ENCODE measurements at regions not wholly inside any gene's neighbourhood (a gene's known extent, or its start where the extent isn't known, plus 50 kb on each side); places are given as distances from the start of the nearest gene placed in this dataset.
A peak's percentile ranks its signal among the peaks of the same experiment; 100 is the strongest.

DNA sequence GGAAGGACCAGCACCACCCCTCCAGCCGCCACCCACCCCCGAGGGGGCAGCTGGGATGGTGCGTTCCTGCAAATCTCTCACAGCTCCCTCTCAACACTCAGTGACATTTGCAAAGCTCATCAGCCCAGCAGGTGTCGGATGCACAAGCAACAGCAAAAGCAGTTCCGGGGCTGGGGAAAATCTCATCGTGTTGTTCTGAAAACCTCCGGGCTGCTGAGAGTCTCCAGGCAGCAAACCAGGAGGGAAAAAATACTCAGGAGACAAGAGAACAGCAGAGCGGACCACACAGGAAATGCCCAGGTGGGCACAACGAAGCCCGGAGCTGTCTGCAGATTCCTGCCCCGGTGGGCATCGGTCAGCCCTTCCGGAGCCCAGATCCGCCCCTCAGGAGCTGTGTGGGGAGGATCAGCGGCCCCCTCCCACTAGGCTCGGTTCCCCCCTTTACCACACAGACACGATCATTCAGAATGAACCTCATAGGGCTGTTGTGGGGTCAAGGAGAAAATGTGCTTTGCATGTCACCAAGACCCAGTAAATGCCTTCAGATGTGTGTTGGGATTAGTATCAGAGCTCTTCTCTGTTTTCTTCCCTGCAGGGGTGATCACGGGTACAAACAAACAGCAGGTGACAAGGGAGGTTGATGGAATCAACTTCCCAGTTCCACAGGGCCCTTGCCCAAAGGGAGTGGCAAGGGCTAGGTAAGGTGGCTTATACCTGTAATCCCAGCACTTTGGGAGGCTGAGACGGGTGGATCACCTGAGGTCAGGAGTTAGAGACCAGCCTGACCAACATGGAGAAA is 127.0 kb upstream of the TIAM1 start:
- no peaks in the 10 kb centered on the region for H3K9me3 Mint-ChIP-seq
- no peak overlapping the region for H3K27ac Mint-ChIP-seq
- DNase-seq (ENCODE audit: low spot score), result no peak
- no peaks in the 10 kb centered on the region for H3K27me3 Mint-ChIP-seq (ENCODE audit: low read depth)
- H3K36me3 Mint-ChIP-seq (ENCODE audit: low read depth), result no peaks in the 10 kb centered on the region
- H3K4me3 Mint-ChIP-seq, result no peak overlapping the region
- H3K4me1 Mint-ChIP-seq (ENCODE audit: low read depth), result no peaks in the 10 kb centered on the region

DNA sequence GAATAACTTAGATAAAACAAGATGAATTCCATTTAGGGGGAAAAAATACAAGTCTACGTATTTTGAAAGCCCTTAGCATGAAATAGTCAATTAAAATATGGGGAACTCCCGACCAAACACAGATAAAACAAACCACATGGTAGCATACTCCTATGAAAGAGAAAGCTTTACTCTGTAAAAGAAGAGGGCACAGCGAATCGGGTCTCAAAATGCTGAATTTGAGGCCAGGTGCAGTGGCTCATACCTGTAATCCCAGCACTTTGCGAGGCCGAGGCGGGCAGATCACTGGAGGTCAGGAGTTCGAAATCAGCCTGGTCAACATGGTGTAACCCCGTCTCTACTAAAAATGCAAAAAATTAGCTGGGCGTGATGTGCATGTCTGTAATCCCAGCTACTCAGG is 116.9 kb upstream of the TIAM1 start:
- H3K4me3 Mint-ChIP-seq, result no peak overlapping the region
- H3K4me1 Mint-ChIP-seq (ENCODE audit: low read depth), result peaks cover 3% of the 10 kb centered on the region
- no peaks in the 10 kb centered on the region for H3K36me3 Mint-ChIP-seq (ENCODE audit: low read depth)
- no peaks in the 10 kb centered on the region for H3K9me3 Mint-ChIP-seq
- no peak for DNase-seq (ENCODE audit: low spot score)
- no peak overlapping the region for H3K27ac Mint-ChIP-seq
- peaks cover 5% of the 10 kb centered on the region for H3K27me3 Mint-ChIP-seq (ENCODE audit: low read depth)

DNA sequence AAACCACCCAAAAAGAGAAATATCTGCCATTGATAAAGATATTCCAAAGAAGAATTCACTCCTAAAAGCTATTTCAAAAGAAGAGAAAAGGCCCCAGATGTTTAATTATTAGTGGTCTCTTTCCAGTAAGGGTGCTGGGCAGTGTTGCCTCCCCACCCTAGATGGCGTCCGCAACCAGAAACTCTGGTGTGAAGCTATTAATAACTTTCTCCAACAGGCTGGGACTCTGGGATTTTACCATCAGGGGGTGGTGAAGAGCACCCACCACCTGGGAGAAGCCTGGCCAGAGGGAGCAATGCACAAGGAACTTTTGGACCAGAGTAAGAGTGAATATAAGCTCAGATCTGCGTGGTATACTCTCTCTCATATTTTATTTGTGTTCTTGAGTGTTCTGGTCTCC is 115.4 kb upstream of the TIAM1 start:
- Mint-ChIP-seq H3K9me3 (no peaks in the 10 kb centered on the region), H3K27me3 (ENCODE audit: low read depth) (peaks cover 11% of the 10 kb centered on the region), H3K36me3 (ENCODE audit: low read depth) (no peaks in the 10 kb centered on the region), H3K4me3 (no peak overlapping the region), H3K27ac (no peak overlapping the region), H3K4me1 (ENCODE audit: low read depth) (peaks cover 3% of the 10 kb centered on the region)
- no peak for DNase-seq (ENCODE audit: low spot score)

DNA sequence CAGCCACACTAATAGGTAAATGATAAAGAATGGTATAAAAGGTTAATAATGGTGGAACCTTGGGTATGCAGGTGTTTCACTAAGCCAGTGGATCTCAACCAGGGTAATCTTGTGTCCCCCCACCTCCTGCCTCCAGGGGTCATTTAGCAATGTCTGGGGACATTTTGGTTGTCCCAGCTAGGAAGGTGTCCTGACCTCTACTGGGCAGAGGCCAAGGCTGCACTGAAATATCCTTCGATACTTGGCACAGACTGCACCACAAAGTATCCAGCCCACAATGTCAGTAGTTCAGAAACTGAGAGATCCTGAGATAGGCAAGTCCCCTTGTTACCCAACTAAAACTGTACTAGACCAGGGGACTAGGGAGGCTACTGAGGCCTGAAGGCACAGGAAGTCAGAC is 113.6 kb upstream of the TIAM1 start:
- peaks cover 3% of the 10 kb centered on the region for H3K4me1 Mint-ChIP-seq (ENCODE audit: low read depth)
- H3K4me3 Mint-ChIP-seq, result no peak overlapping the region
- DNase-seq (ENCODE audit: low spot score), result no peak
- H3K27me3 Mint-ChIP-seq (ENCODE audit: low read depth), result peaks cover 18% of the 10 kb centered on the region
- H3K36me3 Mint-ChIP-seq (ENCODE audit: low read depth), result no peaks in the 10 kb centered on the region
- H3K27ac Mint-ChIP-seq, result no peak overlapping the region
- H3K9me3 Mint-ChIP-seq, result peaks cover 2% of the 10 kb centered on the region

DNA sequence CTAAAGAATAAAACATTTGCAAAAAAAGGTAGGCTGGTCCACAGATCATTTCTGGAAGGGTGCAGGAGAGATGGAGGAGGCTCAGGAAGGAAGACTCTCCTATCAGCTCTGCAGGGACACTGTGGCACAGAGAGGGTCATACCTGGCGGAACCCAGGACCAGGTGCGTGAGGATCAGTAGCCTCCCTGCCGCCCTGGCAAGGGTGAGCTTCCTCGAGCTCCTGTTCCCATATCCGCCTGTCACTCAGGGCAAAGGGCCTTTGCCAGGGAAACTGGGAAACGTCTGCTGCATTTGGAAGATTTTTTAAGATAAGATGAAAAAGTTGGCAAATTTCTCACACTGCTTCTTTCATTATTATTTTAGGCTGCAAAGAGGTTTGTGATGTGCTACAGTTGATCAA is 112.1 kb upstream of the TIAM1 start:
- H3K36me3 Mint-ChIP-seq (ENCODE audit: low read depth), result no peaks in the 10 kb centered on the region
- peaks cover 5% of the 10 kb centered on the region for H3K4me1 Mint-ChIP-seq (ENCODE audit: low read depth)
- H3K27ac Mint-ChIP-seq, result no peak overlapping the region
- no peak for DNase-seq (ENCODE audit: low spot score)
- H3K9me3 Mint-ChIP-seq, result peaks cover 3% of the 10 kb centered on the region
- H3K27me3 Mint-ChIP-seq (ENCODE audit: low read depth), result peaks cover 19% of the 10 kb centered on the region
- no peak overlapping the region for H3K4me3 Mint-ChIP-seq

DNA sequence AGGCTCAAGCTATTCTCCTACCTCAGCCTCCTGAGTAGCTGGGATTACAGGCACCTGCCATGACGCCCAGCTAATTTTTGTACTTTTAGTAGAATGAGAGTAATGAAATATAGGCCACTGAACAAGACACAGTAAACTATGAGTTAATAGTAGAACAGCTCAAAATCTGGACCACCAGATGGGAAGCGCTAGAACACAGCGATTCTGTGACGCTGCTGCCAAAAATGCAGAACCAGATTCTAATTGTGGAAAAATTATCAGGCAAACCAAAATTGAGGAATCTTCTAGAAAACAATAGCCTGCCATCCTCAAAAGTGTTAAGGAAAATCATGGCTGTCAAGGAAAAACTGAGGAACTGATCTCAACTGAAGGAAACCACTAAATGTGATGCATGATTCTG is 111.4 kb upstream of the TIAM1 start:
- no peak overlapping the region for H3K27ac Mint-ChIP-seq
- no peak for DNase-seq (ENCODE audit: low spot score)
- peaks cover 2% of the 10 kb centered on the region for H3K4me1 Mint-ChIP-seq (ENCODE audit: low read depth)
- H3K4me3 Mint-ChIP-seq, result no peak overlapping the region
- no peaks in the 10 kb centered on the region for H3K36me3 Mint-ChIP-seq (ENCODE audit: low read depth)
- H3K27me3 Mint-ChIP-seq (ENCODE audit: low read depth), result peaks cover 19% of the 10 kb centered on the region
- peaks cover 3% of the 10 kb centered on the region for H3K9me3 Mint-ChIP-seq

DNA sequence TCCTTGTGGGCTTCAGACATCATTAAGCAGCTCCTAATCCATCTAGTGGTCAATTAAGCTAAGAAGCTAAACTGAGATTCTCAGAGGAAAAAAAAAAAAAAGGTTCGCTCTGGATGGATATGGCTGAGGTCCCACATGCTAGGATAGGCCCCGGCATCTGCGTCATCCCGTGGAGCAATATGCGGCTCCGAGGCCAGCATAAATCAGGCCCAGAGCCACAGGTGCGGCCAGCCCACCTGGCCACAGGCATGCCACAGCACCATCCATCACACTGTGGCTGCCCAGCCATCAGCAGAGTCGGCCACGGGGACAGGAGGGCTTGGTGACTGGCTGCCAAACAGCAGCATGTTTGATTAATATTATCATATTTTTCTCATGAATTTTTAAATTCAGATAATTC is 106.9 kb upstream of the TIAM1 start:
- peaks cover 2% of the 10 kb centered on the region for H3K36me3 Mint-ChIP-seq (ENCODE audit: low read depth)
- no peak overlapping the region for H3K4me3 Mint-ChIP-seq

DNA sequence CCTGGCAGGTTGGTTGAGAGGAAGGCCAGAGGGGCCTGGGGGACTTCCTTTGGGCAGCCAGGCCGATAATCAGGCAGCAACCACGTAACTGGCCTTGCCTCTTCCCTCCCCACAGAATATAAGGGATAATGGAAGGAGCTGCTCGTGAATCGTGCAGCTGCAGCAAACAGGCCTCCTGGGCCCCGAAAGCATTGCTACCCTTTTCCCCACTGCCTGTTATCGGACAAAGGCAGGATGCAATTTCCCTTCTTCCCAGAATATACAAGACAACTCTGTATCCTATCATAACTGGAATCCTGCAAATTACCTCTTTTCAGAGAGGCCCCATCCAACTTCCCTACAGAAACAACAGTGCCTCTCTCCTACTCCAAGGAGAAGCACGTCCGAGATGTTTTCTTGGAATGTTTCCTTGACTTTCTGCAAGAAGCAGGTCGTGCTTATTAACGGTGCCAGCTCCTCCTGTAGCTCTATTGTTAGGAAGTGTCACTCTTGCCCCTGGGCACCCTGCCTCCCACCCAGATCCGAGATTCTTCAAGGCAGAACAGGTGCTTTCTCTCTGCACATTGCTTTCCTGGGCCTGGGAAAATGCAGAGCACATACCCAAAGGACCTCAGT is 106.0 kb upstream of the TIAM1 start:
- Mint-ChIP-seq H3K27ac (no peak overlapping the region), H3K4me3 (no peak overlapping the region), H3K27me3 (ENCODE audit: low read depth) (peaks cover 9% of the 10 kb centered on the region), H3K36me3 (ENCODE audit: low read depth) (peaks cover 2% of the 10 kb centered on the region), H3K4me1 (ENCODE audit: low read depth) (peaks cover 26% of the 10 kb centered on the region), H3K9me3 (peaks cover 3% of the 10 kb centered on the region)
- DNase-seq (ENCODE audit: low spot score), result no peak

More for the DNA sequence above, 106.9 kb upstream of the TIAM1 start:
- Mint-ChIP-seq H3K27me3 (ENCODE audit: low read depth) (peaks cover 14% of the 10 kb centered on the region), H3K9me3 (peaks cover 3% of the 10 kb centered on the region), H3K27ac (no peak overlapping the region), H3K4me1 (ENCODE audit: low read depth) (peaks cover 21% of the 10 kb centered on the region)
- DNase-seq (ENCODE audit: low spot score), result no peak

DNA sequence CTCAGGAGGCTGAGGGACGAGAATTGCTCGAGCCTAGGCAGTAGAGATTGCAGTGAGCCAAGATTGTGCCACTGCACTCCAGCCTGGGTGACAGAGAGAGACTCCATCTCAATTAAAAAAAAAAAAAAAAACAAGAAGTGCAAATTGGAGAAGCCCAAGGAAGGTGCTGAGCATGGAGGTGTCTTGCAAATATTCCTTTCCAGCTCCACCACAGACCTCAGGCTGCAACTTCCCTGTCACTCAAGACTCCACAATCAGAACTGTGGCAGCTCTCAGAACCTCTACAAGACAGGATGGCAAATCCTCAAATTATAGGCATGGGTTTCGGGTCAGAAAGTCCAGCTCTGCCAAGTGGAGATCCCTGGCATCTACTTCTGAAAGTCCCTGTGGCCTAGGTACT is 104.4 kb upstream of the TIAM1 start:
- H3K27ac Mint-ChIP-seq, result no peak overlapping the region
- no peak overlapping the region for H3K4me3 Mint-ChIP-seq
- H3K36me3 Mint-ChIP-seq (ENCODE audit: low read depth), result peaks cover 4% of the 10 kb centered on the region
- H3K27me3 Mint-ChIP-seq (ENCODE audit: low read depth), result peaks cover 3% of the 10 kb centered on the region
- H3K9me3 Mint-ChIP-seq, result peaks cover 3% of the 10 kb centered on the region
- H3K4me1 Mint-ChIP-seq (ENCODE audit: low read depth), result peaks cover 26% of the 10 kb centered on the region
- DNase-seq (ENCODE audit: low spot score), result no peak

DNA sequence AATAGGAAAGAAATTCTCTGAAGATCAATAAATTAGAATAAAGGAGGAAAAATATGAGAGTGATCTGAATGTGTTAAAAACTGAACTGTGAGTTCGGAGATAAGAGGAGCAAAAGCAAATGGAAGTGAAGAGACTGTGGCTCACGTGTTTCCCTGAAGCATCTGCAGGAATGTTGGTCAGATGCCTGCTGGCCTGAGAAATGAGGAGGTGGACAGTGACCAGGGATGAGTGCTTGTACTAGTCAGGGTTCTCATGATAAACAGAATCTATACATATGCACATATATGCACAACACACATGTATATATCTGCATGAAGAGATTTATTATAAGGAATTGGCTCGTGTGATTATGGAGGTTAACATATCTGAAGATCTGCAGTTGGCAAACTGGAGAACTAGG is 103.4 kb upstream of the TIAM1 start:
- Mint-ChIP-seq H3K4me1 (ENCODE audit: low read depth) (peaks cover 28% of the 10 kb centered on the region), H3K27me3 (ENCODE audit: low read depth) (peaks cover 2% of the 10 kb centered on the region), H3K36me3 (ENCODE audit: low read depth) (peaks cover 7% of the 10 kb centered on the region), H3K27ac (no peak overlapping the region), H3K4me3 (no peak overlapping the region), H3K9me3 (peaks cover 4% of the 10 kb centered on the region)
- no peak for DNase-seq (ENCODE audit: low spot score)

DNA sequence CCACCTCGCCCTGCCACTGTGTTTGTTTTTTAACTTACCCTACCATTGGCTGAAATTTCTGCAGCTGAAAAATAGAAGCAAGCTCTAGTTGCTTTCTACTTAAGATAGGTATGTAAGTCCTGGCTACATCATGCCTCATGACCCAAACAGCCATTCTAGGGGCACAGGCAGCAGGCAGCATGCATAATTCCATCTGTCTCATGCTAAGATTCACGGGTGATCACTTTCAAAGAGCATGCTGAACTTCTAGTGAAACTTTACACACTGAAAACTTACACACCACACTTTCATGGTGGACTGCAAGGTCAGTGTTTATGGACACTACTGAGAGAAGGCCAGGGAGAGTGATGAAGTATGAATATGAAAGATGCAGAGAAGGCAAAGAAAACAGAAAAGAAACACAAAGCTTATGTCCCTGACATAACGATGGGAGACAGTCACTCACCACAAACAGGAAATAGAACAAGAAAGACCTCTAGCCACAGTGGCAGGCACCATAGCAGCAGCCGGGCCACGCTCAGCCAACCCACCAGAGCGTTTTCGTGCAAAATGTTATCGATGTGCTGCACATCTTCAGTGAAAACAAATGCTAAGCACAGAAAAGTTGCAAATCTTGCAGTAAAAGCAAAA is 102.3 kb upstream of the TIAM1 start:
- Mint-ChIP-seq H3K36me3 (ENCODE audit: low read depth) (peaks cover 9% of the 10 kb centered on the region), H3K4me3 (peak overlapping the region; percentile 79), H3K4me1 (ENCODE audit: low read depth) (peaks cover 27% of the 10 kb centered on the region), H3K27ac (peak overlapping the region; percentile 78), H3K9me3 (peaks cover 10% of the 10 kb centered on the region), H3K27me3 (ENCODE audit: low read depth) (peaks cover 2% of the 10 kb centered on the region)
- DNase-seq (ENCODE audit: low spot score), result peak; percentile 13

DNA sequence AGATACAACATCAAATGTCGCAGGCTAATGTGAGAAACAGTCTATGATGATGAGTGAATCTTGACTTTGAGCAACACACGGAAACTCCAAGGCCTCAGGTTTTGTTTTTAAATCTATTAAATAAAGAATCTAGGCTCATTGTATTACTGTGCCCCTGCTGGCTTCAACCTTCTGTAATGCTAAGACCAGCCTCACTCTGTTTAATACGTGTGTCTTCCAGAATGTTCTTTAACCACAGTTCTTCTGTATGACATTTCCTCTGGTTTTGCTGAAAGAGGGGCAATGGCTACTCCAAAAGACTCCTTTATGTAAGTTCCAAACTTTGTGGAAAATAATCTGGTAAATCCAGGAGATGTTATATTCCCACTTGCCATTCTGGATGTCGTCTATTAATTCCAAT is 101.1 kb upstream of the TIAM1 start:
- Mint-ChIP-seq H3K27me3 (ENCODE audit: low read depth) (peaks cover 2% of the 10 kb centered on the region), H3K27ac (no peak overlapping the region), H3K9me3 (peaks cover 20% of the 10 kb centered on the region), H3K36me3 (ENCODE audit: low read depth) (peaks cover 12% of the 10 kb centered on the region), H3K4me1 (ENCODE audit: low read depth) (peaks cover 26% of the 10 kb centered on the region), H3K4me3 (no peak overlapping the region)
- no peak for DNase-seq (ENCODE audit: low spot score)

DNA sequence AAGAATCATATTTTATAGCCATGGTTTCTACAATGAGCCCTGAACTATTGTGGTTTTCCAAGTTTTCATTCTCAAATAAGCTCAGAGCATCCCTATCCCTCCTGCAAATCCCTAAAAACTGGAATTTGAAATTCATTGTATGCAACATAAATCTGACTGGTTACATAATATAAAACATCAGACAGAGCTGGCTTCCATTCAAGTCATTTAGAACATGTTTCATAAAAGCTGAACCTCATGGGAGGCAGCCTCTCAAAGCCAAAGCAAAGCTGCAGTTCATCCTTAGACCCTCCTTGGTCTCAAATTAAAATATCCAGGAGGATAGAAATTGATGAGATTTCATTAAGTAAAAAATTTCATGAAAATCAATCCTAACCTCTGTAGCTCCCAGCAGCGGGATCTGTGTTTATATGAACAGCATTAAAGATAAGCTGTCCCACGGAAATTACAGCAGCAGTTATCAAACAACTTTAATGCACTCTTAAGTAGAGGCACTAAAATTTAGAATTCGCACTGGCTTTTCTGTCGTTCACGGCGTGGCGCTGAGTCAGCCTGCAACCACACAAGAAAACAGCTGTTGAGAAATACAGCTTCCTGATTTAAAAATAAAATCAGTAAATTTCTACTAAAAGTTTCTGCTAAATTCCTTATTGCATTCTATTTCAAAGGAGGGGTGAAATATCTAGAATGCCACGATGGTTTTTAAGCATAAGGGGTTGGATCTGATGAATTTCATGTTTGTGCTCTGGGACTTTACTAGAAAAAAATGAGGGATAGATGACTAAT is 99.9 kb upstream of the TIAM1 start:
- Mint-ChIP-seq H3K4me3 (no peak overlapping the region), H3K36me3 (ENCODE audit: low read depth) (peaks cover 12% of the 10 kb centered on the region), H3K27me3 (ENCODE audit: low read depth) (peaks cover 2% of the 10 kb centered on the region), H3K27ac (no peak overlapping the region), H3K4me1 (ENCODE audit: low read depth) (peaks cover 26% of the 10 kb centered on the region), H3K9me3 (peaks cover 26% of the 10 kb centered on the region)
- no peak for DNase-seq (ENCODE audit: low spot score)

DNA sequence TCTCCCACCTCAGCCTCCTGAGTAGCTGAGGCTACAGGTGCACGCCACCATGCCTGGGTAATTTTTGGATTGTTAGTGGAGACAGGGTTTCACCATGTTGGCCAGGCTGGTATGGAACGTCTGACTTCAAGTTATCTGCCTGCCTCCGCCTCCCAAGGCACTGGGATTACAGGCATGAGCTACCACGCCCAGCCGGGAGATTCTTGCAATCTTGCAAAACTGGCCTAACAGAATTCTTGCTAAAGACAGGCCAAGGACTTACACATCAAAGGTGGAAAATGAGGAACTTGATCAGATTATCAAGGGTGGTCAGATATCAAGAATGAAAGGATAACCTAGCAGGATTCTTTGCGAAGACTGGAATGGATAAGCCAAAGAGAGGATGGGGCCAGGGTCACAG is 98.3 kb upstream of the TIAM1 start:
- no peak overlapping the region for H3K4me3 Mint-ChIP-seq
- H3K27me3 Mint-ChIP-seq (ENCODE audit: low read depth), result peaks cover 2% of the 10 kb centered on the region
- H3K4me1 Mint-ChIP-seq (ENCODE audit: low read depth), result peaks cover 18% of the 10 kb centered on the region
- DNase-seq (ENCODE audit: low spot score), result no peak
- peaks cover 31% of the 10 kb centered on the region for H3K9me3 Mint-ChIP-seq
- no peak overlapping the region for H3K27ac Mint-ChIP-seq
- H3K36me3 Mint-ChIP-seq (ENCODE audit: low read depth), result peaks cover 15% of the 10 kb centered on the region

Data from T-helper 2 cell treated with Interferon-gamma antibody and Interleukin-4, amounts not matched to agents 5 μg/mL and 100 μg/mL, for 36 hours (primary cell).